Smooth muscle cell (in vitro differentiated cells): ENCODE measurements at regions not wholly inside any gene's neighbourhood (a gene's known extent, or its start where the extent isn't known, plus 50 kb on each side); places are given as distances from the start of the nearest gene placed in this dataset.

Experiments used
- DNase-seq: peaks from one replicate; lab custom pipeline; 2025; ENCODE audit not compliant: unreplicated experiment; lab: John Stamatoyannopoulos, UW
- H2AFZ ChIP-seq: fragments of 200-600 bp; sonication (generic); 2 replicates; pipeline ENCODE4 v1.6.0; 2016; ENCODE audit warnings: antibody characterized with exemption, low read depth, mild to moderate bottlenecking
- H3F3A ChIP-seq: fragments of 200-600 bp; sonication (generic); 2 replicates; pipeline ENCODE4 v1.6.0; 2017; ENCODE audit warnings: antibody characterized with exemption, low read depth
- H3K27ac ChIP-seq: fragments of 200-600 bp; sonication (generic); 2 replicates; pipeline ENCODE4 v1.5.1; 2016; ENCODE audit warnings: low read depth, mild to moderate bottlenecking
- H3K27me3 ChIP-seq: fragments of 200-600 bp; sonication (generic); 2 replicates; pipeline ENCODE4 v1.6.1; 2016; ENCODE audit warnings: low read depth, mild to moderate bottlenecking
- H3K36me3 ChIP-seq: fragments of 200-600 bp; sonication (generic); 2 replicates; pipeline ENCODE4 v1.5.1; 2016; ENCODE audit warnings: low read depth
- H3K4me1 ChIP-seq: fragments of 200-600 bp; sonication (generic); 2 replicates; pipeline ENCODE4 v1.5.1; 2016; ENCODE audit warnings: low read depth
- H3K4me2 ChIP-seq: fragments of 200-600 bp; sonication (generic); 2 replicates; pipeline ENCODE4 v1.6.0; 2016; ENCODE audit warnings: mild to moderate bottlenecking
- H3K4me3 ChIP-seq: fragments of 200-600 bp; sonication (generic); 2 replicates; pipeline ENCODE4 v1.5.1; 2016; ENCODE audit warnings: mild to moderate bottlenecking
- H3K79me2 ChIP-seq: fragments of 200-600 bp; sonication (generic); 2 replicates; pipeline ENCODE4 v1.6.0; 2016; ENCODE audit warnings: low read depth, mild to moderate bottlenecking
- H3K9ac ChIP-seq: fragments of 200-600 bp; sonication (generic); 2 replicates; pipeline ENCODE4 v1.6.0; 2016; ENCODE audit warnings: low read depth
- H3K9me3 ChIP-seq: fragments of 200-600 bp; sonication (generic); replicated peaks from 2 replicates; pipeline ENCODE4 v1.5.1; 2016; ENCODE audit warnings: low read depth
- H4K20me1 ChIP-seq: fragments of 200-600 bp; sonication (generic); 2 replicates; pipeline ENCODE4 v1.6.0; 2016; ENCODE audit warnings: low read depth
- WGBS: methylation state at CpG from one replicate; pipeline ENCODE4 v1.1.7; 2016; ENCODE audit warnings: low lambda C conversion rate; 5-methylcytosine and 5-hydroxymethylcytosine counted together
- TF ChIP-seq, protein P1 (sequence below): fragments of 200-600 bp; sonication (generic); IDR thresholded peaks from 2 replicates; pipeline ENCODE4 v1.5.1; 2017; ENCODE audit warnings: borderline replicate concordance, mild to moderate bottlenecking, antibody characterized with exemption; ENCODE audit not compliant: insufficient read depth, poor library complexity, severe bottlenecking

DNA sequence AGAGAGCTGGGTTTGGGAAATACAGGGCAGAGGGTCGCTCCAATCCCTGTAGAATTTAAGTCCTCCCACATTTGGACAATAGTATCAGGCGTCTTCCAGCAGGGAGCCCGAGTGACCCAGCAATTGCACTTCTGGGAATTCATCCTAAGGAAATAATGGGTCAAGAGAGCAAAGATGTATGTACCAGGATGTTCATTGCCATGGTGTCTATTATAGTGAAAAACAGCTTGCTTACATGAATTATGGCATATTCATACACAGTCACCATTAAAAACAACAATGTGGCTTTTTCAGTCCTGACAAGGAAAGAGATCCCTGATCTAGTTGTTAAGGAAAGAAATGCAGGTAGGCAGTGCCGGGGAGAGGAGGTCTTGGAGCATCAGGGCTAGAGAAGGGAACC, 167.7 kb downstream of the PJA1 start:
- Histone ChIP-seq H3K9me3 (no peaks in the 10 kb centered on the region), H4K20me1 (no peaks in the 10 kb centered on the region), H3K4me1 (no peaks in the 10 kb centered on the region), H2AFZ (no peak overlapping the region), H3K9ac (no peak overlapping the region), H3K27me3 (no peaks in the 10 kb centered on the region), H3K4me3 (no peak overlapping the region), H3F3A (no peaks in the 10 kb centered on the region), H3K27ac (no peak overlapping the region), H3K79me2 (no peaks in the 10 kb centered on the region), H3K4me2 (no peak overlapping the region), H3K36me3 (no peaks in the 10 kb centered on the region)
- DNase-seq = no peak
- 88% methylated on average over 4 of the region's 4 CpGs for WGBS
- TF ChIP-seq, protein P1, sequence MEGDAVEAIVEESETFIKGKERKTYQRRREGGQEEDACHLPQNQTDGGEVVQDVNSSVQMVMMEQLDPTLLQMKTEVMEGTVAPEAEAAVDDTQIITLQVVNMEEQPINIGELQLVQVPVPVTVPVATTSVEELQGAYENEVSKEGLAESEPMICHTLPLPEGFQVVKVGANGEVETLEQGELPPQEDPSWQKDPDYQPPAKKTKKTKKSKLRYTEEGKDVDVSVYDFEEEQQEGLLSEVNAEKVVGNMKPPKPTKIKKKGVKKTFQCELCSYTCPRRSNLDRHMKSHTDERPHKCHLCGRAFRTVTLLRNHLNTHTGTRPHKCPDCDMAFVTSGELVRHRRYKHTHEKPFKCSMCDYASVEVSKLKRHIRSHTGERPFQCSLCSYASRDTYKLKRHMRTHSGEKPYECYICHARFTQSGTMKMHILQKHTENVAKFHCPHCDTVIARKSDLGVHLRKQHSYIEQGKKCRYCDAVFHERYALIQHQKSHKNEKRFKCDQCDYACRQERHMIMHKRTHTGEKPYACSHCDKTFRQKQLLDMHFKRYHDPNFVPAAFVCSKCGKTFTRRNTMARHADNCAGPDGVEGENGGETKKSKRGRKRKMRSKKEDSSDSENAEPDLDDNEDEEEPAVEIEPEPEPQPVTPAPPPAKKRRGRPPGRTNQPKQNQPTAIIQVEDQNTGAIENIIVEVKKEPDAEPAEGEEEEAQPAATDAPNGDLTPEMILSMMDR = no peak

DNA sequence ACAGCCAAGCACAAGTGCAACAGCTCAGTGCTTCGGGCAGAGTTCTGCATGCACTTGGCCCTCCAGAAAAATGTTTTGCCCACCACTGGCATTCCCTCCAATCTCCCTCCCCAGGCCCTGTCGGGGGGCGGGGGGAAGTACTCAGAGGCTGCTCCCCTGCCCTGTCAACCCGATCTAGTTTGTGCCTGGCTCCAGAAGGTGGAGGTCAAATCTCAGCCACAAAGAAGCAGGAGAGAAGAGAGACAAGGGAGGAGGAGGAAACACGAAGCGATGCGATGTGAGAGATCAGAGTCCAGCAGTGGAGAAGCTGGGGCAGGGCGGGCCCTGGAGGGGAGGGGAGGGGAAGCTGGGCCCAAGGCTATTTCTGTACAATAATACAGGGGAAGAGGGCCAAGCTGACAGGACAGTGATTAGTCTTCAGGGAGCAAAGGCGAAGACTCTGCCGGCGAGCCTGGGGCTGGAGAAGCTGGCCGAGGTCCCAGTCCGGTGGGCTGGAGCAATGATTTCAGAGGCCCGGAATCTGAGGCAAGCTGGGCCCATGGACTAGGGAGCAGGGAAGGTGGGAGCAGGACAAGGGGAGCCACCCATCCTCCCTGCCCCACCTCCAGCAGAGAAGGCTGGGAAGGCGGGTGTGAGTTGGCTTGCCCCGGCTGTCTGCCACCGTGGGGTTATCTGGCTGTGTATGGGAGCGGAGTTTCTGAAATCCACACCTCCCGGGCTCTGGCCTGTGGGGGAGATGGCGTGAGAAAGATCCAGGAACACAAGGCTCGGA, 167.1 kb downstream of the EFNB1 start:
- H2AFZ ChIP-seq = no peak overlapping the region
- H3K4me2 ChIP-seq = no peak overlapping the region
- H3K36me3 ChIP-seq = no peaks in the 10 kb centered on the region
- H3F3A ChIP-seq = no peaks in the 10 kb centered on the region
- no peaks in the 10 kb centered on the region for H3K27me3 ChIP-seq
- no peak overlapping the region for H3K27ac ChIP-seq
- H3K4me3 ChIP-seq = no peak overlapping the region
- 82% methylated on average over 17 of the region's 21 CpGs for WGBS
- no peak overlapping the region for H3K9ac ChIP-seq
- no peak for DNase-seq
- H4K20me1 ChIP-seq = no peaks in the 10 kb centered on the region
- H3K9me3 ChIP-seq = no peaks in the 10 kb centered on the region
- no peaks in the 10 kb centered on the region for H3K79me2 ChIP-seq
- H3K4me1 ChIP-seq = no peaks in the 10 kb centered on the region
- TF ChIP-seq, protein P1 = no peak

DNA sequence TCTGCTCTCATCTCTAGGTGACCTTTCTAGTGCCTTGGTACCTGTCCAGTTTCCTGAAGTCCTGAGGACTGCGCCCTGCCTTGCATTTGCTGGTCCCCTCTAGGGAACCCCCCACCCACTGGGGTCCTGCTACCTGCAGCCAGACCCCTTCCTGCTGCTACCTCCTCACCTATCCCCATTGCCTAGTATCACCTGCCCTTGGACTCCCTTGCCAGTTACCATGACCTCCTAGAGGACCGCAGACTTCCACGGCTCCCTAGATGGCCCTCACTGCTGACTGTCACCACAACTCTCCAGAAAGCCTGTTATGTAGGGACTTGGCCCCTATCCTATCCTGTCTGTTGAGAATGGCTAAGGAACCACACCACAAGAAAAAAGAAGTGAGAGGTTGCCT, 166.6 kb downstream of the EFNB1 start:
- Histone ChIP-seq H4K20me1 (no peaks in the 10 kb centered on the region), H3K9ac (no peak overlapping the region), H3K4me3 (no peak overlapping the region), H3K27me3 (no peaks in the 10 kb centered on the region), H2AFZ (no peak overlapping the region), H3K27ac (no peak overlapping the region), H3K4me2 (no peak overlapping the region), H3K36me3 (no peaks in the 10 kb centered on the region), H3F3A (no peaks in the 10 kb centered on the region), H3K79me2 (no peaks in the 10 kb centered on the region), H3K4me1 (no peaks in the 10 kb centered on the region), H3K9me3 (no peaks in the 10 kb centered on the region)
- DNase-seq = no peak
- WGBS = 94% methylated on average over 3 of the region's 3 CpGs
- TF ChIP-seq, protein P1 = no peak

DNA sequence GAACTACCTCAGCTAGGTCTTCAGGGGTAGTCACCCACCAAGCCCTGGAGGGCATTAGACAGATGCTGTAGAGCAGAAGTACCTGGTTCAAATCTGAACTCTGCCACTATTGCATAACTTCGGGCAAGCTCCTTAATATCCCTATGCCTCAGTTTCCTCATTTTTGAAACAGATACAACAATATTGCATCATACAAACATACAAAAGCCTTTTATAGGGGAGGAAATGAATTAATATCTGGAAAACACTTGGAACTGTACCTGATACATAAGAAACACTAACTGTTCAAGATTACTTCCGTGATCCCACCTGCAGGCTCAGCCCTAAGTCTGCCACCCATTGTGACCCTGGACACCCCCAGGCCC, 166.1 kb downstream of the EFNB1 start:
- H3K27me3 ChIP-seq = no peaks in the 10 kb centered on the region
- no peak overlapping the region for H3K9ac ChIP-seq
- H3K36me3 ChIP-seq = no peaks in the 10 kb centered on the region
- TF ChIP-seq, protein P1 = no peak
- no peaks in the 10 kb centered on the region for H3K4me1 ChIP-seq
- H3K79me2 ChIP-seq = no peaks in the 10 kb centered on the region
- no peaks in the 10 kb centered on the region for H3F3A ChIP-seq
- no peak overlapping the region for H3K4me2 ChIP-seq
- H3K4me3 ChIP-seq = no peak overlapping the region
- no peaks in the 10 kb centered on the region for H3K9me3 ChIP-seq
- WGBS = 82% methylated on average over 2 of the region's 2 CpGs
- no peaks in the 10 kb centered on the region for H4K20me1 ChIP-seq
- H3K27ac ChIP-seq = no peak overlapping the region
- DNase-seq = no peak
- no peak overlapping the region for H2AFZ ChIP-seq
